Sciatic nerve (tissue), 2 donors: ENCODE measurements at regions not wholly inside any gene's neighbourhood (a gene's known extent, or its start where the extent isn't known, plus 50 kb on each side); places are given as distances from the start of the nearest gene placed in this dataset.
"Not testable (repeated sequence)": the region's sequence is repeated elsewhere in the genome, so short reads cannot be mapped to it uniquely, and the experiment has no call there.

Experiments used
- ATAC-seq: fragments of 200-7000 bp; cut with Tn5 transposase; one replicate; pipeline ENCODE4 v1.9.1; 2020; ENCODE audit warnings: mild to moderate bottlenecking, moderate library complexity
- DNase-seq: peaks from one replicate; pipeline ENCODE4 v3.0.0-alpha.2; 2020; ENCODE audit warnings: low spot score
- intact Hi-C: fragments of 100-400 bp; cut with DNase I; formaldehyde crosslinking; loops from one replicate; pipeline ENCODE4 v1.14.2; 2022
- donor health status: DM: no; HTN: no; CAD: no.
- donor health status: DM: no; HTN: no; CAD: no.

GRCh38 chrX:145881175-145881995 lies 63.8 kb downstream of the SLITRK2 start:
- ATAC-seq (no peak), DNase-seq (no peak)
- intact Hi-C loops, result no loop called here

GRCh38 chrX:145886469-145886868 lies 68.8 kb downstream of the SLITRK2 start:
- ATAC-seq (no peak), DNase-seq (no peak)
- intact Hi-C loops, result no loop called here

GRCh38 chrX:145910017-145910416 lies 92.4 kb downstream of the SLITRK2 start:
- intact Hi-C loops, result no loop called here
- DNase-seq, result no peak
- no peak for ATAC-seq

- no peak for DNase-seq
- no peak for ATAC-seq
- intact Hi-C loops, result no loop called here
Measured at GRCh38 chrX:145919400-145919799, 101.8 kb downstream of the SLITRK2 start.

GRCh38 chrX:145923376-145923775 lies 105.7 kb downstream of the SLITRK2 start:
- DNase-seq (no peak), ATAC-seq (no peak)
- intact Hi-C loops, result no loop called here

- DNase-seq (no peak), ATAC-seq (no peak)
- intact Hi-C loops, result no loop called here
Measured at GRCh38 chrX:145936769-145937168, 119.1 kb downstream of the SLITRK2 start.

- intact Hi-C loops, result no loop called here
- no peak for ATAC-seq
Measured at GRCh38 chrX:145949056-145949455, 131.4 kb downstream of the SLITRK2 start.

GRCh38 chrX:145953628-145954027 lies 136.0 kb downstream of the SLITRK2 start:
- DNase-seq (no peak), ATAC-seq (no peak)
- intact Hi-C loops, result no loop called here

More at GRCh38 chrX:145949056-145949455, 131.4 kb downstream of the SLITRK2 start:
- no peak for DNase-seq

GRCh38 chrX:145990051-145990450 lies 172.4 kb downstream of the SLITRK2 start:
- intact Hi-C loops, result no loop called here
- ATAC-seq (no peak), DNase-seq (no peak)

- DNase-seq (no peak), ATAC-seq (no peak)
- intact Hi-C loops, result no loop called here
Measured at GRCh38 chrX:146006637-146007036, 189.0 kb downstream of the SLITRK2 start.

- ATAC-seq (no peak), DNase-seq (no peak)
- intact Hi-C loops, result no loop called here
Measured at GRCh38 chrX:146036000-146036399, 218.4 kb downstream of the SLITRK2 start.

- DNase-seq (no peak), ATAC-seq (no peak)
- intact Hi-C loops, result no loop called here
Measured at GRCh38 chrX:146041741-146042140, 224.1 kb downstream of the SLITRK2 start.

- intact Hi-C loops, DNase-seq: not testable (repeated sequence)
Measured at GRCh38 chrX:146046011-146046715, 228.5 kb downstream of the SLITRK2 start.

GRCh38 chrX:146049568-146049967 lies 231.9 kb downstream of the SLITRK2 start:
- ATAC-seq, intact Hi-C loops, DNase-seq: not testable (repeated sequence)

More at GRCh38 chrX:146046011-146046715, 228.5 kb downstream of the SLITRK2 start:
- ATAC-seq, result not testable (repeated sequence)

- ATAC-seq (no peak), DNase-seq (no peak)
- intact Hi-C loops, result no loop called here
Measured at GRCh38 chrX:146054311-146054710, 236.7 kb downstream of the SLITRK2 start.

GRCh38 chrX:146055733-146056132 lies 238.1 kb downstream of the SLITRK2 start:
- ATAC-seq (no peak), DNase-seq (no peak)
- intact Hi-C loops, result no loop called here

GRCh38 chrX:146056511-146057081 lies 239.0 kb downstream of the SLITRK2 start:
- ATAC-seq (no peak), DNase-seq (no peak)
- intact Hi-C loops, result no loop called here

- intact Hi-C loops, result no loop called here
- DNase-seq (no peak), ATAC-seq (no peak)
Measured at GRCh38 chrX:146064156-146064555, 246.5 kb downstream of the SLITRK2 start.

- no peak for DNase-seq
- no peak for ATAC-seq
- intact Hi-C loops, result no loop called here
Measured at GRCh38 chrX:146090732-146091131, 273.1 kb downstream of the SLITRK2 start.

GRCh38 chrX:146109362-146109761 lies 291.7 kb downstream of the SLITRK2 start:
- intact Hi-C loops, result no loop called here
- ATAC-seq (no peak), DNase-seq (no peak)
